A172 (cell line): ENCODE measurements at regions not wholly inside any gene's neighbourhood (a gene's known extent, or its start where the extent isn't known, plus 50 kb on each side); places are given as distances from the start of the nearest gene placed in this dataset.

Source experiments
- DNase-seq: peaks from one replicate; pipeline ENCODE4 v3.0.0-alpha.2; 2015; ENCODE audit warnings: low spot score

GRCh38 chr3:103055021-103055520 lies 620.3 kb downstream of the ZPLD1 start:
- DNase-seq, result no peak

GRCh38 chr3:103056542-103056941 lies 621.7 kb downstream of the ZPLD1 start:
- DNase-seq, result no peak

GRCh38 chr3:103057003-103057402 lies 622.2 kb downstream of the ZPLD1 start:
- DNase-seq, result no peak

GRCh38 chr3:103057487-103057886 lies 622.7 kb downstream of the ZPLD1 start:
- DNase-seq, result no peak

- no peak for DNase-seq
These were observed 624.6 kb downstream of the ZPLD1 start for GRCh38 chr3:103059432-103059831.

- no peak for DNase-seq
These were observed 625.4 kb downstream of the ZPLD1 start for GRCh38 chr3:103060242-103060641.

GRCh38 chr3:103067963-103068362 lies 633.1 kb downstream of the ZPLD1 start:
- DNase-seq, result no peak

GRCh38 chr3:103075282-103075681 lies 640.5 kb downstream of the ZPLD1 start:
- no peak for DNase-seq

- no peak for DNase-seq
These were observed 643.1 kb downstream of the ZPLD1 start for GRCh38 chr3:103077910-103078309.

GRCh38 chr3:103082501-103082900 lies 647.7 kb downstream of the ZPLD1 start:
- no peak for DNase-seq

GRCh38 chr3:103083848-103084631 lies 649.2 kb downstream of the ZPLD1 start:
- DNase-seq, result no peak

GRCh38 chr3:103085465-103085864 lies 650.6 kb downstream of the ZPLD1 start:
- no peak for DNase-seq

- no peak for DNase-seq
These were observed 654.9 kb downstream of the ZPLD1 start for GRCh38 chr3:103089758-103090157.

GRCh38 chr3:103105206-103105605 lies 670.4 kb downstream of the ZPLD1 start:
- no peak for DNase-seq

- no peak for DNase-seq
These were observed 677.5 kb downstream of the ZPLD1 start for GRCh38 chr3:103112273-103112672.

- DNase-seq, result no peak
These were observed 691.3 kb downstream of the ZPLD1 start for GRCh38 chr3:103126115-103126514.

- no peak for DNase-seq
These were observed 692.3 kb downstream of the ZPLD1 start for GRCh38 chr3:103127098-103127630.

GRCh38 chr3:103127737-103128136 lies 692.9 kb downstream of the ZPLD1 start:
- no peak for DNase-seq

GRCh38 chr3:103134023-103134724 lies 699.4 kb downstream of the ZPLD1 start:
- DNase-seq, result no peak

GRCh38 chr3:103136621-103137020 lies 701.8 kb downstream of the ZPLD1 start:
- DNase-seq, result no peak

GRCh38 chr3:103137830-103138229 lies 703.0 kb downstream of the ZPLD1 start:
- DNase-seq, result no peak

- DNase-seq, result no peak
These were observed 723.4 kb downstream of the ZPLD1 start for GRCh38 chr3:103158183-103158582.

GRCh38 chr3:103166890-103167289 lies 732.1 kb downstream of the ZPLD1 start:
- no peak for DNase-seq
